Right atrium auricular region (tissue), 2 donors: ENCODE measurements at regions not wholly inside any gene's neighbourhood (a gene's known extent, or its start where the extent isn't known, plus 50 kb on each side); places are given as distances from the start of the nearest gene placed in this dataset.

Source experiments
- DNase-seq: peaks from one replicate; pipeline ENCODE4 v3.0.0-alpha.2; 2019; ENCODE audit warnings: low spot score
- H3K27ac ChIP-seq, 2 donors: fragments of 200-600 bp; sonication (generic); 1 replicate in 1 of 2; 2 replicates in 1 of 2; pipeline ENCODE4 v1.5.1; 2016 to 2019
- H3K27me3 ChIP-seq, 2 donors: fragments of 200-600 bp; sonication (generic); one replicate each; pipeline versions ENCODE4 v1.5.1 to v1.6.0; 2017 to 2019
- H3K36me3 ChIP-seq: fragments of 200-600 bp; sonication (generic); one replicate; pipeline ENCODE4 v1.5.1; 2016
- H3K4me1 ChIP-seq, 2 donors: fragments of 200-600 bp; sonication (generic); one replicate each; pipeline versions ENCODE4 v1.5.1 to v1.6.0; 2017 to 2019
- H3K4me3 ChIP-seq, 2 donors: fragments of 200-600 bp; sonication (generic); 1 replicate in 1 of 2; 2 replicates in 1 of 2; pipeline ENCODE4 v1.5.1; 2017 to 2019; ENCODE audit warnings: mild to moderate bottlenecking in 1 of 2, moderate library complexity in 1 of 2
- H3K9me3 ChIP-seq, 2 donors: fragments of 200-600 bp; sonication (generic); one replicate each; pipeline ENCODE4 v1.5.1; 2019
- CTCF ChIP-seq, 2 donors: fragments of 200-600 bp; sonication (generic); IDR thresholded peaks; one replicate each; pipeline ENCODE4 v1.5.1; 2019; ENCODE audit warnings: antibody characterized with exemption in 2 of 2

GRCh38 chr14:53885136-53885640 is 71.4 kb downstream of the BMP4 start:
- TF ChIP-seq CTCF (IDR thresholded peaks at IDR 0.05): no peak
- no peak for DNase-seq
- Histone ChIP-seq H3K4me1 (peaks cover 0 to 14% of the 10 kb centered on the region in 2 donors), H3K27me3 (no peaks in the 10 kb centered on the region), H3K27ac (no peak overlapping the region), H3K4me3 (no peak overlapping the region), H3K36me3 (no peaks in the 10 kb centered on the region), H3K9me3 (no peaks in the 10 kb centered on the region)

GRCh38 chr14:53884601-53885000 is 72.0 kb downstream of the BMP4 start:
- peaks cover 0 to 13% of the 10 kb centered on the region in 2 donors for H3K4me1 ChIP-seq
- H3K9me3 ChIP-seq: no peaks in the 10 kb centered on the region
- H3K36me3 ChIP-seq: no peaks in the 10 kb centered on the region
- no peak for TF ChIP-seq CTCF (IDR thresholded peaks at IDR 0.05)
- DNase-seq: no peak
- H3K27ac ChIP-seq: no peak overlapping the region
- no peak overlapping the region for H3K4me3 ChIP-seq
- no peaks in the 10 kb centered on the region for H3K27me3 ChIP-seq

GRCh38 chr14:53883739-53884138 is 72.9 kb downstream of the BMP4 start:
- no peaks in the 10 kb centered on the region for H3K9me3 ChIP-seq
- no peak overlapping the region for H3K27ac ChIP-seq
- no peak for TF ChIP-seq CTCF (IDR thresholded peaks at IDR 0.05)
- H3K4me3 ChIP-seq: no peak overlapping the region
- DNase-seq: no peak
- no peaks in the 10 kb centered on the region for H3K27me3 ChIP-seq
- H3K36me3 ChIP-seq: no peaks in the 10 kb centered on the region
- H3K4me1 ChIP-seq: peaks cover 0 to 13% of the 10 kb centered on the region in 2 donors

GRCh38 chr14:53882684-53883083 is 73.9 kb downstream of the BMP4 start:
- no peak overlapping the region for H3K27ac ChIP-seq
- H3K36me3 ChIP-seq: no peaks in the 10 kb centered on the region
- no peak for DNase-seq
- peaks cover 0 to 13% of the 10 kb centered on the region in 2 donors for H3K4me1 ChIP-seq
- no peak for TF ChIP-seq CTCF (IDR thresholded peaks at IDR 0.05)
- no peaks in the 10 kb centered on the region for H3K9me3 ChIP-seq
- no peaks in the 10 kb centered on the region for H3K27me3 ChIP-seq
- no peak overlapping the region for H3K4me3 ChIP-seq

GRCh38 chr14:53881921-53882320 is 74.7 kb downstream of the BMP4 start:
- TF ChIP-seq CTCF (IDR thresholded peaks at IDR 0.05): no peak
- no peak overlapping the region for H3K27ac ChIP-seq
- peaks cover 0 to 13% of the 10 kb centered on the region in 2 donors for H3K4me1 ChIP-seq
- no peak overlapping the region for H3K4me3 ChIP-seq
- H3K27me3 ChIP-seq: no peaks in the 10 kb centered on the region
- no peak for DNase-seq
- no peaks in the 10 kb centered on the region for H3K36me3 ChIP-seq
- H3K9me3 ChIP-seq: no peaks in the 10 kb centered on the region

- no peak for DNase-seq
- Histone ChIP-seq H3K4me3 (no peak overlapping the region), H3K4me1 (peaks cover 0 to 13% of the 10 kb centered on the region in 2 donors), H3K9me3 (no peaks in the 10 kb centered on the region), H3K27ac (no peak overlapping the region), H3K36me3 (no peaks in the 10 kb centered on the region), H3K27me3 (no peaks in the 10 kb centered on the region)
- TF ChIP-seq CTCF (IDR thresholded peaks at IDR 0.05): no peak
Observed at GRCh38 chr14:53881161-53881871, 75.3 kb downstream of the BMP4 start.
